HG03432 (cell line): ENCODE measurements at regions not wholly inside any gene's neighbourhood (a gene's known extent, or its start where the extent isn't known, plus 50 kb on each side); places are given as distances from the start of the nearest gene placed in this dataset.
"Not testable (repeated sequence)": the region's sequence is repeated elsewhere in the genome, so short reads cannot be mapped to it uniquely, and the experiment has no call there.

Source experiments
- ATAC-seq: cut with Tn5 transposase; IDR thresholded peaks from one replicate; pipeline ENCODE4 v1.9.1; 2021; ENCODE audit warnings: mild to moderate bottlenecking, moderate library complexity; ENCODE audit not compliant: unreplicated experiment

GRCh38 chr10:124190476-124190875 lies 97.1 kb upstream of the CHST15 start:
- not testable (repeated sequence) for ATAC-seq

DNA sequence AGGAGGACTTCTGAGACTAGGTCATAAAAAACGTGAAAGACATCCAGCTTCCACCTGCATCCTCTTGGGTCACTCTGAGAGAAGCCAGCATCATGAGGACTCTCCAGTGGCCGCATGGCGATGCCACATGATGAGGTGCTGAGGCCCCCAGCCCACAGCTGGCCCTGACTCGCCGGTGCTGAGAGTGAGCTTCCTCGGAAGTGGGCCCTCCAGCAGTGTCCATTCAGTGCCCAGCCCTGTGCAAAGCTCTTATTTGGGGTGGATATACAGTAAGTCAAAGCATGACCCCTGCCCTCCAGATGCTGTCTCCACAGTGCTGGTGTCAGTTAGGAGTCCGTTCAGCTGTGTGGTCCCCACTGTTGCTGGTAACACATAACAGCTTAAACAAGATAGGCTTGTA lies 93.6 kb upstream of the CHST15 start:
- ATAC-seq: no peak

DNA sequence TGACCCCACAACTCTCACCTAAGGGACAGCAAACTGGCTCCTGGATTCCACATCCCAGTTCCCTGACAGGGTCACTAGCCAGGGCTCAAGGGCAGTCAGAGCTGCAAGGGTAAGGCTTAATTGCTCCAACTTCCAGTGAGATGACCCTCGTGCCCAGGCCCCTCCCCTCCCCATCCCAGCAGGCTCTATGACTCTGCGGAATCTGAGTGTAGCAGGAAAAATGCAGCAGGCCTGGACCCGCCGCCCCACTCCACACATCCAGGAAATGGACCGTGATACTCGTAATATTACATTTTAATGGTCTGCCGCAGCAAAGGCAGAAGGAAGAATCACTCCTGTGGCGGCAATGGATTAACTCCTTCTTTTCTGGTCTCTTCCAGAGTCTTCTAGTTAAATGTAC lies 91.7 kb upstream of the CHST15 start:
- no peak for ATAC-seq

GRCh38 chr10:124184208-124184830 lies 90.9 kb upstream of the CHST15 start:
- ATAC-seq: no peak

GRCh38 chr10:124183617-124184016 lies 90.2 kb upstream of the CHST15 start:
- no peak for ATAC-seq

GRCh38 chr10:124182088-124182541 lies 88.7 kb upstream of the CHST15 start:
- ATAC-seq: no peak

GRCh38 chr10:124181656-124182055 lies 88.3 kb upstream of the CHST15 start:
- no peak for ATAC-seq

- no peak for ATAC-seq
These were observed 87.7 kb upstream of the CHST15 start for GRCh38 chr10:124180947-124181549.

- no peak for ATAC-seq
These were observed 86.8 kb upstream of the CHST15 start for GRCh38 chr10:124180044-124180745.

- ATAC-seq: no peak
These were observed 86.1 kb upstream of the CHST15 start for GRCh38 chr10:124179308-124180043.

DNA sequence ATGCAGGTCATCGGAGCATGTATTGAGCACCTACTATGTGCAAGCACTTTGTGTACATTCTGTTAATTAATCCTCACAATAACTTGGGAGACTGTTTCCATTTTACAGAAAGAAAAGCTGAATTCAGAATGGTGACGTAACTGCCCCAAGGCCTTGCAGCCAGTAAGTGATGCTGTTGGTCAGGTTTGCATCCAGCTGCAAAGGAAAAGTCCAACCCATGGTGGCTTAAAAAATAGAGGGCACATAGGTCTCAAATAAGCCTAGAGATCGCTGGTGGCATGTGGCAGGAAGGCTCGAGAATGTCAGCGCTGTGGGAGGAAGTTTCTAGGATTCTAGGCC lies 83.8 kb upstream of the CHST15 start:
- ATAC-seq: no peak

DNA sequence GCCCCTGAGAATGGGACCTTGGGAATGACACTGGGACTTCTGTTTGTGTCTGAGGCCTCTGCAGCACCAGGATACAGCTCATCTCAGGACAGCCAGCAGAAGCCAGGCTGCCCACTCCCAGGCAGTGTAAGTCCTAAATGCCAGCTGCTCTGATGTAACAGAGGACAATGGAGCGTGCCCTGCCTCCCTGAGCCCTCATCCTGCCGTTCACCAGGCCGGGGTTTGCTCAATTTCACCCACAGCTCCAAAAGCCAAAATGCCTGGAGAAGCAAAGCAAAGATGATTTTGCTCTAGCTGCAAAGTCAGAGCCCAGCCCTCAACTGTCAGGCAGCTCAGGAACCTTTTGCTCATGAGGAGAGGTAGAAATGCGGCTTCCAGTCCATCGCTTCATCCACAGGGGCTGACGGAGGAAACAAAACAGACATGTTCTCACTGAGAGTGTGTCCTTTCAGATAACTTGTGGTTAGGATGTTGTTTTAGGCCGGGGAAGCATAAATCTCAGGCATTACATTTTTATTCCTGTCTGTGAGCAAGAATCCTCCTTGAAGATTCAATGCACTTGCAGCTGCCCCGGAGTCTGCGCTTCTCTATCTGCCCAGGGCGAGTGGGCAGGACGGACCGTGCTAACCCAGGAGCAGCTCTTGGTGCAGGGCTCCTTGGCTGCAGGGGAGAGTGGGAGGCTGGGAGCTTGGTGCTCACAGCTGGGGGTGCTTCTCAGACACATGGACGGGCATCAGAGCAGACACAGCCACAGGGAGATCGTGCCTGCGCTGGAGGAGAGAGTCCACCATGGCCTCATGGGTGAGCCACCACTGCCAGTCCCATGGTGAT lies 83.2 kb upstream of the CHST15 start:
- no peak for ATAC-seq

GRCh38 chr10:124175701-124176348 lies 82.4 kb upstream of the CHST15 start:
- ATAC-seq: no peak

- ATAC-seq: no peak
These were observed 81.6 kb upstream of the CHST15 start for GRCh38 chr10:124174673-124175645.

DNA sequence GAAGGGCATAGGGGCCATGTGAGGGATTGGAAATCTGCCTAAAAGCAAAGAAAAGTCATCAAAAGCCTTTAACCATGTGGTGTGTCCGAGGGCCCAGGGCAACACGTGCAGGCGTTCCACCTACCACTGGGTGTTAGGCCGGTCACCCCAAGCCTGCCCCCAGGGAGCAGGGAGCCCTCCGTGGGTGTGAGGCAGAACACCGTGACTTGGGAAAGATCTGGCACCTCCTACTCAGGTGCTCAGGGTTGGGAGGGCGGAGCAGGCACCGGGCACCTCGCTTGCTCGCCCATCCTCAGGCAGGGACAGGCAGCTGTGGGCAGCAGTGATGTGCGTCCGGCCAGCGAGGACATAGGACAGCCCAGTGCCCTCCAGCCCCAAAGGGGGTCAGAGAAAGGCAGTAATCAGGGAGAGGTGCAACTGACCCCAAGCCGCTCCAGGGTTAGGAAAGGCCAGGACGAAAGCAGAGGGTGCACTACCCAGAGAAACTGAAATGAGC lies 80.7 kb upstream of the CHST15 start:
- no peak for ATAC-seq

DNA sequence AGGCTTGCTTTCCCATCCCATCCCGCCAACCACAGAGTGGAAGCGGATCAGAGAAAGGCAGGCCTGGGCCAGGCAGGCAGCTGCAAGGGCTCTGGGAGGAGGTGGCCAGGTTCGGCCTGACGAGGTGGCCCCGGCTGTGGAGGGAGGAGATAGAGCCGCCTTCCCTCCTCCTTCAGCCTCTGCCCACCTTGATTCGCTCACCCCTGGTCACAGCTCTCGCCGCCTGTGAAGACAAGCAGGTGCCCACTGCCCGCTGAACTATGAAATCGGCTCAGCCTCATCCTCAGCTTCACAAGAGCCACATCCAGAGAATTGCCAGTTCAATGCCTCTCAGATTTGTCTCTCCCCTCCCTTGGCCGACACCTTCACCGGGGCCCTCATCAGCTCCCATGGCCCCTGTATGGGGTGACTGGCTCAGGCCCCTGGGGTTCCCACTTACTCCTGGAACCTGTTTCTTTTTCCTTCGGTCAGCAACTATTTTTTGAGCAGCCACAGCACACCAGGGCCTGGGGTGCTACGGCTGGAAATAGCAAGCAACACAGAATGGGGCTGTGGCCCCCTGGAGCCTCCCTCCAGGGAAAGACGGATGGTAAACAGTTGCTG lies 80.0 kb upstream of the CHST15 start:
- no peak for ATAC-seq

- ATAC-seq: no peak
These were observed 79.0 kb upstream of the CHST15 start for GRCh38 chr10:124172181-124172916.

- ATAC-seq: no peak
These were observed 78.2 kb upstream of the CHST15 start for GRCh38 chr10:124171561-124171960.
